ENCODE measurements at regions not wholly inside any gene's neighbourhood (a gene's known extent, or its start where the extent isn't known, plus 50 kb on each side); places are given as distances from the start of the nearest gene placed in this dataset.

DNA sequence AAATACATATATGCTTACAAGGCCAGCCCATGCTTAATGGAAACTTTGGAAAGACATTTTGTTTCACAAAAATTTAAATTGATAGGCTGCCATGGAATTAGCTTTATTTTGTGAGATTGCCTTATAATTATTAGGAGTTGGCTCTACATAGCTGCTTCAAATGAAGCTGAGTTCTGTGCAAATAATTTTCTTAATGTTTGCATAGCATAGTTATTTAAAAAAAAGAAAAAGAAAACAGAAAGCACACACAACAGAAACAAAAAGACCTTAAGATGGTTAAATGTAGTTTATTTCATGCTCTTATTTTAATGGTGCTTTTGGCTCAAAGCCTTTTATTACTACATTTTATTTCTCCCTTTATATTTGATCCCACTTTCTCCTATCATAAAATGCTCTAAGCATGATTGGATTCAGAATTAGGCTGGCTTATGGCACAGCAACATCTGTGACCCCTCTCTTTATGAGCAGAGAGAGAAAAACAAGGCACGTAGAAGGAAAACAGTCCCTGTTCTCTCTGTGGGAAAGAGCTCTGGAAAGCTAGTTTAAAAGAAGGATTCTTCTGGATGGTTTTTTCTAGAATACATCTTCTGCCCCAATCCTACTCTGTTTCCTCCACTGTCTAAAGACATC is 530.5 kb downstream of the NTRK2 start:
- no peak for ATAC-seq
- H3K27ac ChIP-seq: no peak overlapping the region

DNA sequence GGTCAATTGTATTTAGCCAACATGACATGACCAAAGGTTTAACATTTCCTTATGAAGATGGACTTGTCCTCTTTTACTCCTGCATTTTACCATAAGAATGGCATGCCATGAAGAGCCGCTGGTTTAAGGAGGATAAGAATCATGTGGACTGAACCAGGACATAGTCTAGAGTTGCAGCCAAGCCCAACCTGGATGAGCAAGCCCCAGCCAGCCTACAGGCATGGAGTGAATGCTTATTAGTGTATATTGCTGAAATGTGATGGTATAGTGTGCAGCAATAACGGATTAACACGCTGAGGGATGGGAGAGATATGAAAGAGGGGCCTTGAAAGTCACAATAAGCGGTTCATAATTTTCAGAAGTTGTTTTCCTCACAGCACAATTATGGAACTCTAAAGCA is 523.2 kb downstream of the NTRK2 start:
- TF ChIP-seq, protein P1, sequence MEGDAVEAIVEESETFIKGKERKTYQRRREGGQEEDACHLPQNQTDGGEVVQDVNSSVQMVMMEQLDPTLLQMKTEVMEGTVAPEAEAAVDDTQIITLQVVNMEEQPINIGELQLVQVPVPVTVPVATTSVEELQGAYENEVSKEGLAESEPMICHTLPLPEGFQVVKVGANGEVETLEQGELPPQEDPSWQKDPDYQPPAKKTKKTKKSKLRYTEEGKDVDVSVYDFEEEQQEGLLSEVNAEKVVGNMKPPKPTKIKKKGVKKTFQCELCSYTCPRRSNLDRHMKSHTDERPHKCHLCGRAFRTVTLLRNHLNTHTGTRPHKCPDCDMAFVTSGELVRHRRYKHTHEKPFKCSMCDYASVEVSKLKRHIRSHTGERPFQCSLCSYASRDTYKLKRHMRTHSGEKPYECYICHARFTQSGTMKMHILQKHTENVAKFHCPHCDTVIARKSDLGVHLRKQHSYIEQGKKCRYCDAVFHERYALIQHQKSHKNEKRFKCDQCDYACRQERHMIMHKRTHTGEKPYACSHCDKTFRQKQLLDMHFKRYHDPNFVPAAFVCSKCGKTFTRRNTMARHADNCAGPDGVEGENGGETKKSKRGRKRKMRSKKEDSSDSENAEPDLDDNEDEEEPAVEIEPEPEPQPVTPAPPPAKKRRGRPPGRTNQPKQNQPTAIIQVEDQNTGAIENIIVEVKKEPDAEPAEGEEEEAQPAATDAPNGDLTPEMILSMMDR (IDR thresholded peaks at IDR 0.05): no peak
- Histone ChIP-seq H3K9me3 (no peaks in the 10 kb centered on the region), H3K4me1 (no peaks in the 10 kb centered on the region), H3K27me3 (no peaks in the 10 kb centered on the region), H3K27ac (no peak overlapping the region), H3K36me3 (no peaks in the 10 kb centered on the region), H3K4me3 (no peak overlapping the region)
- intact Hi-C loops (cut with DNase I): no loop called here
- DNase-seq (no peak), ATAC-seq (no peak)

More for the DNA sequence above, 530.5 kb downstream of the NTRK2 start:
- no peak for DNase-seq
- Histone ChIP-seq H3K36me3 (no peaks in the 10 kb centered on the region), H3K9me3 (no peaks in the 10 kb centered on the region), H3K4me3 (no peak overlapping the region), H3K27me3 (no peaks in the 10 kb centered on the region), H3K4me1 (no peaks in the 10 kb centered on the region)
- TF ChIP-seq, protein P1 (IDR thresholded peaks at IDR 0.05): no peak
- intact Hi-C loops (cut with DNase I): no loop called here

GRCh38 chr9:85186218-85186585 is 516.7 kb downstream of the NTRK2 start:
- Histone ChIP-seq H3K27me3 (no peaks in the 10 kb centered on the region), H3K36me3 (no peaks in the 10 kb centered on the region), H3K27ac (no peak overlapping the region), H3K4me1 (no peaks in the 10 kb centered on the region), H3K9me3 (no peaks in the 10 kb centered on the region), H3K4me3 (no peak overlapping the region)
- TF ChIP-seq, protein P1 (IDR thresholded peaks at IDR 0.05): no peak
- no peak for DNase-seq
- no peak for ATAC-seq
- intact Hi-C loops (cut with DNase I): no loop called here

DNA sequence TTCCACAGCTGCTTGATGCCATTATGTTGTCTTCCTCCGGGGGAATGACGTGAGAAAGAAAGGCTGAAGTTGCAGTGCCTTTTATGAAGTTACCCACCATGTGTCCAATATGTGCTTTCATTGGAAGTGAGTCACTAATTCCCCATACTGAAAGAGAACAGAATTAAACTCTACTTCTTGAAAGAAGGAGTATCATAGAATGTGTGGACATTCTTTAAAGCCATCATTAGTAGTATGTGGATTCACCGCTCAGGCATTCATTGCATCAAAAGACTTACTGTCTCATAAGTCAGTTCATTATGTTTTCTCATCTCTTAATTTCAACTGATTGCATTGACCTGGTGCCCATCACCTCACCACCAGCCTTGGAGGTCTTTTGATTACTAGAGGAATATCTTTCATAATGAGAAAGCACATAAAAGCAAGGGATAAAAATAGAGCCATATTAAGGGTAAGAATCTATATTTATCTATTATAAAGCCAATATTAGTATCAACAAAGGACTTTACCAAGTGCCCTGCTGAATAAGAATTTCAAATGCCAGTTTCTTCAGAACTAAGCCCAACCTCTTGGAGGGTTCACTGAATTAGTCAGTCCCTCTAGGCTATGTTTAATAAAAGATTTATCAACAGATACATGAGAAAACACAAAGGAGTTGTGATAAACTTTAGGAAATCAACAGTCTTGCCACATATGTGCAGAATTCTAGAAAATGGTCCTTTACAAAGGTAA is 516.1 kb downstream of the NTRK2 start:
- no peak overlapping the region for H3K4me3 ChIP-seq
- no peak for DNase-seq
- H3K36me3 ChIP-seq: no peaks in the 10 kb centered on the region
- H3K27ac ChIP-seq: no peak overlapping the region
- H3K4me1 ChIP-seq: no peaks in the 10 kb centered on the region
- H3K27me3 ChIP-seq: no peaks in the 10 kb centered on the region
- TF ChIP-seq, protein P1 (IDR thresholded peaks at IDR 0.05): no peak
- no peaks in the 10 kb centered on the region for H3K9me3 ChIP-seq
- no peak for ATAC-seq
- intact Hi-C loops (cut with DNase I): no loop called here

- DNase-seq (no peak), ATAC-seq (no peak)
- Histone ChIP-seq H3K9me3 (no peaks in the 10 kb centered on the region), H3K27ac (no peak overlapping the region), H3K4me1 (no peaks in the 10 kb centered on the region), H3K4me3 (no peak overlapping the region), H3K36me3 (no peaks in the 10 kb centered on the region), H3K27me3 (no peaks in the 10 kb centered on the region)
- intact Hi-C loops (cut with DNase I): no loop called here
- TF ChIP-seq, protein P1 (IDR thresholded peaks at IDR 0.05): no peak
These were observed 512.9 kb downstream of the NTRK2 start for GRCh38 chr9:85182383-85182782.

All from left lung (tissue), 4 donors.